ENCODE measurements at regions not wholly inside any gene's neighbourhood (a gene's known extent, or its start where the extent isn't known, plus 50 kb on each side); places are given as distances from the start of the nearest gene placed in this dataset.

DNA sequence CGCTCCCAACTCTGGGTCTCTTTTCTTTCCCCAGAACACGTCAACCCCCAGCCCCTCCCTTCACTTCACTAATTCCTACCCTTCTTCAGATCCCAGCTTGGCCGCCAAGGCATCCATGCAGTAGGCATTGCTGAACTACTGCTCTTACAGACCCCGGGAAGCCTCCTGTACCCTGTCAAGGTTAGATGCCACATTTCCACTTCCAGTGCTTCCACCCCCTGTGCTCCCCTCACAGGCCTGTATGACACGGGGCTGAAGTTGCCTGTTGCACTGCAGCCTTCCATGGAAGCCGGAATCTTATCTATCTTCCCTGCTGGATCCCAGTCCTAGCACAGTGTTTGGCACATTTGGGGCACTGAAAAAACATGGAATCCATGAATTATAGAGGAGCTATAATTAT lies 99.0 kb upstream of the SOD1 start:
- TF ChIP-seq MYC (IDR thresholded peaks at IDR 0.05; ENCODE audit: low read depth, low read length) (no peak), POLR2A (IDR thresholded peaks at IDR 0.05; ENCODE audit: low read depth, low read length) (no peak), EZH2 (IDR thresholded peaks at IDR 0.05; ENCODE audit: borderline replicate concordance, low read depth, low read length, severe bottlenecking) (no peak)
- TF ChIP-seq, protein P1, sequence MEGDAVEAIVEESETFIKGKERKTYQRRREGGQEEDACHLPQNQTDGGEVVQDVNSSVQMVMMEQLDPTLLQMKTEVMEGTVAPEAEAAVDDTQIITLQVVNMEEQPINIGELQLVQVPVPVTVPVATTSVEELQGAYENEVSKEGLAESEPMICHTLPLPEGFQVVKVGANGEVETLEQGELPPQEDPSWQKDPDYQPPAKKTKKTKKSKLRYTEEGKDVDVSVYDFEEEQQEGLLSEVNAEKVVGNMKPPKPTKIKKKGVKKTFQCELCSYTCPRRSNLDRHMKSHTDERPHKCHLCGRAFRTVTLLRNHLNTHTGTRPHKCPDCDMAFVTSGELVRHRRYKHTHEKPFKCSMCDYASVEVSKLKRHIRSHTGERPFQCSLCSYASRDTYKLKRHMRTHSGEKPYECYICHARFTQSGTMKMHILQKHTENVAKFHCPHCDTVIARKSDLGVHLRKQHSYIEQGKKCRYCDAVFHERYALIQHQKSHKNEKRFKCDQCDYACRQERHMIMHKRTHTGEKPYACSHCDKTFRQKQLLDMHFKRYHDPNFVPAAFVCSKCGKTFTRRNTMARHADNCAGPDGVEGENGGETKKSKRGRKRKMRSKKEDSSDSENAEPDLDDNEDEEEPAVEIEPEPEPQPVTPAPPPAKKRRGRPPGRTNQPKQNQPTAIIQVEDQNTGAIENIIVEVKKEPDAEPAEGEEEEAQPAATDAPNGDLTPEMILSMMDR (IDR thresholded peaks at IDR 0.05; ENCODE audit: extremely low read depth in 1 of 2, insufficient read depth in 1 of 2, low read depth in 1 of 2, low read length in 2 of 2): no peak
- TF ChIP-seq, protein P2, sequence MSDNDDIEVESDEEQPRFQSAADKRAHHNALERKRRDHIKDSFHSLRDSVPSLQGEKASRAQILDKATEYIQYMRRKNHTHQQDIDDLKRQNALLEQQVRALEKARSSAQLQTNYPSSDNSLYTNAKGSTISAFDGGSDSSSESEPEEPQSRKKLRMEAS (IDR thresholded peaks at IDR 0.05; ENCODE audit: insufficient read depth, insufficient read length): no peak
